HCT116 (cell line): ENCODE measurements at regions not wholly inside any gene's neighbourhood (a gene's known extent, or its start where the extent isn't known, plus 50 kb on each side); places are given as distances from the start of the nearest gene placed in this dataset.

ENCODE experiments used
- CEBPB ChIP-seq: IDR thresholded peaks from 2 replicates; pipeline ENCODE4 v1.6.1; 2012; ENCODE audit warnings: low read depth
- ELF1 ChIP-seq: IDR thresholded peaks from 2 replicates; pipeline ENCODE4 v1.6.1; 2012; ENCODE audit warnings: low read depth, borderline replicate concordance
- EZH2phosphoT487 ChIP-seq: fragments of 200-600 bp; IDR thresholded peaks from 2 replicates; pipeline ENCODE4 v1.6.1; 2018; ENCODE audit warnings: antibody characterized with exemption, borderline replicate concordance
- JUND ChIP-seq: IDR thresholded peaks from 2 replicates; pipeline ENCODE4 v1.6.1; 2012
- POLR2A ChIP-seq: IDR thresholded peaks from 2 replicates; pipeline ENCODE4 v1.7.0; 2011; ENCODE audit warnings: borderline replicate concordance; ENCODE audit not compliant: insufficient read depth, insufficient read length; ENCODE audit errors: extremely low read depth
- POLR2AphosphoS5 ChIP-seq: IDR thresholded peaks from 2 replicates; pipeline ENCODE4 v1.6.1; 2011; ENCODE audit warnings: mild to moderate bottlenecking, low read depth, low read length, moderate library complexity
- RAD21 ChIP-seq: IDR thresholded peaks from 2 replicates; pipeline ENCODE4 v1.6.1; 2012; ENCODE audit warnings: low read depth, mild to moderate bottlenecking
- SP1 ChIP-seq: IDR thresholded peaks from 2 replicates; pipeline ENCODE4 v1.6.1; 2012; ENCODE audit warnings: low read depth
- ZNF274 ChIP-seq: fragments of 200-500 bp; sonication (Bioruptor generic); IDR thresholded peaks from 2 replicates; pipeline ENCODE4 v1.6.1; 2014; ENCODE audit warnings: mild to moderate bottlenecking, low read depth, low read length, inconsistent platforms
- TF ChIP-seq, protein P1 (sequence below), 3 experiments: fragments of 200-600 bp in 1 of 3; sonication (generic) in 1 of 3; IDR thresholded peaks in 2 of 3; conservative IDR thresholded peaks in 1 of 3; 2 replicates each; pipeline ENCODE4 v1.5.1; 2012 to 2017; ENCODE audit warnings: low read depth in 2 of 3, low read length in 2 of 3, antibody characterized with exemption in 1 of 3, borderline replicate concordance in 1 of 3, control low read depth in 1 of 3, mild to moderate bottlenecking in 1 of 3, mixed read lengths in 1 of 3, mixed run types in 1 of 3, moderate library complexity in 1 of 3; ENCODE audit not compliant: insufficient read depth in 1 of 3
- TF ChIP-seq, protein P2 (sequence below): IDR thresholded peaks from 2 replicates; pipeline ENCODE4 v1.6.1; 2012; ENCODE audit warnings: low read depth
- TF ChIP-seq, protein P3 (sequence below): IDR thresholded peaks from 2 replicates; pipeline ENCODE4 v1.6.1; 2012

DNA sequence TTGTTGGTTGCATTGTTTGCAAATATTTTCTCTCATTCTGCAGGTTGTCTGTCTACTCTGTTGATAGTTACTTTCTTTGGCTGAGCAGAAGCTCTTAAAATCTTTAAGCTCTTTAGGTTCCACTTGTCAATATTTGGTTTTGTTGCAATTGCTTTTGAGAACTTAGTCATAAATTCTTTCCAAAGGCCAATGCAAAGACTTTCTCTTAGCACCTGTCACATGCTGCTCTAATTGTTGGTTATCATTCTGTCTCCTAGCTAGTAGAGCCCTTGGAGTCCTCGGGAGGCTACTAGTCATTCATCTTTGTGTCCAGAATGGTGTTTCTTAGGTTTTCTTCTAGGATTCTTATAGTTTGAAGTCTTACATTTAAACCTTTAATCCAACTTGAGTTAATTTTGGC, 312.7 kb upstream of the PROX1 start:
- TF ChIP-seq JUND (no peak), EZH2phosphoT487 (no peak), POLR2AphosphoS5 (no peak), POLR2A (no peak), CEBPB (no peak), ELF1 (no peak), RAD21 (no peak), ZNF274 (no peak), SP1 (no peak)
- TF ChIP-seq, protein P1, sequence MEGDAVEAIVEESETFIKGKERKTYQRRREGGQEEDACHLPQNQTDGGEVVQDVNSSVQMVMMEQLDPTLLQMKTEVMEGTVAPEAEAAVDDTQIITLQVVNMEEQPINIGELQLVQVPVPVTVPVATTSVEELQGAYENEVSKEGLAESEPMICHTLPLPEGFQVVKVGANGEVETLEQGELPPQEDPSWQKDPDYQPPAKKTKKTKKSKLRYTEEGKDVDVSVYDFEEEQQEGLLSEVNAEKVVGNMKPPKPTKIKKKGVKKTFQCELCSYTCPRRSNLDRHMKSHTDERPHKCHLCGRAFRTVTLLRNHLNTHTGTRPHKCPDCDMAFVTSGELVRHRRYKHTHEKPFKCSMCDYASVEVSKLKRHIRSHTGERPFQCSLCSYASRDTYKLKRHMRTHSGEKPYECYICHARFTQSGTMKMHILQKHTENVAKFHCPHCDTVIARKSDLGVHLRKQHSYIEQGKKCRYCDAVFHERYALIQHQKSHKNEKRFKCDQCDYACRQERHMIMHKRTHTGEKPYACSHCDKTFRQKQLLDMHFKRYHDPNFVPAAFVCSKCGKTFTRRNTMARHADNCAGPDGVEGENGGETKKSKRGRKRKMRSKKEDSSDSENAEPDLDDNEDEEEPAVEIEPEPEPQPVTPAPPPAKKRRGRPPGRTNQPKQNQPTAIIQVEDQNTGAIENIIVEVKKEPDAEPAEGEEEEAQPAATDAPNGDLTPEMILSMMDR (IDR thresholded peaks at IDR 0.05 in 2 of 3, conservative IDR thresholded peaks at IDR 0.05 in 1 of 3; ENCODE audit: borderline replicate concordance in 1 of 3, insufficient read depth in 1 of 3, low read depth in 2 of 3, low read length in 2 of 3) = no peak
- TF ChIP-seq, protein P2, sequence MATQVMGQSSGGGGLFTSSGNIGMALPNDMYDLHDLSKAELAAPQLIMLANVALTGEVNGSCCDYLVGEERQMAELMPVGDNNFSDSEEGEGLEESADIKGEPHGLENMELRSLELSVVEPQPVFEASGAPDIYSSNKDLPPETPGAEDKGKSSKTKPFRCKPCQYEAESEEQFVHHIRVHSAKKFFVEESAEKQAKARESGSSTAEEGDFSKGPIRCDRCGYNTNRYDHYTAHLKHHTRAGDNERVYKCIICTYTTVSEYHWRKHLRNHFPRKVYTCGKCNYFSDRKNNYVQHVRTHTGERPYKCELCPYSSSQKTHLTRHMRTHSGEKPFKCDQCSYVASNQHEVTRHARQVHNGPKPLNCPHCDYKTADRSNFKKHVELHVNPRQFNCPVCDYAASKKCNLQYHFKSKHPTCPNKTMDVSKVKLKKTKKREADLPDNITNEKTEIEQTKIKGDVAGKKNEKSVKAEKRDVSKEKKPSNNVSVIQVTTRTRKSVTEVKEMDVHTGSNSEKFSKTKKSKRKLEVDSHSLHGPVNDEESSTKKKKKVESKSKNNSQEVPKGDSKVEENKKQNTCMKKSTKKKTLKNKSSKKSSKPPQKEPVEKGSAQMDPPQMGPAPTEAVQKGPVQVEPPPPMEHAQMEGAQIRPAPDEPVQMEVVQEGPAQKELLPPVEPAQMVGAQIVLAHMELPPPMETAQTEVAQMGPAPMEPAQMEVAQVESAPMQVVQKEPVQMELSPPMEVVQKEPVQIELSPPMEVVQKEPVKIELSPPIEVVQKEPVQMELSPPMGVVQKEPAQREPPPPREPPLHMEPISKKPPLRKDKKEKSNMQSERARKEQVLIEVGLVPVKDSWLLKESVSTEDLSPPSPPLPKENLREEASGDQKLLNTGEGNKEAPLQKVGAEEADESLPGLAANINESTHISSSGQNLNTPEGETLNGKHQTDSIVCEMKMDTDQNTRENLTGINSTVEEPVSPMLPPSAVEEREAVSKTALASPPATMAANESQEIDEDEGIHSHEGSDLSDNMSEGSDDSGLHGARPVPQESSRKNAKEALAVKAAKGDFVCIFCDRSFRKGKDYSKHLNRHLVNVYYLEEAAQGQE = no peak
- TF ChIP-seq, protein P3, sequence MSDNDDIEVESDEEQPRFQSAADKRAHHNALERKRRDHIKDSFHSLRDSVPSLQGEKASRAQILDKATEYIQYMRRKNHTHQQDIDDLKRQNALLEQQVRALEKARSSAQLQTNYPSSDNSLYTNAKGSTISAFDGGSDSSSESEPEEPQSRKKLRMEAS = no peak
